Endothelial cell of umbilical vein (primary cell): ENCODE measurements at regions not wholly inside any gene's neighbourhood (a gene's known extent, or its start where the extent isn't known, plus 50 kb on each side); places are given as distances from the start of the nearest gene placed in this dataset.

Experiments
- BruUV-seq: library from RNA; stranded (reverse); fragments of 400-500 nt; replicated peaks from 2 replicates; lab custom pipeline; 2021; lab: Mats Ljungman, UMichigan
- CTCF ChIA-PET: fragments of 300-600, 350-600 bp; sonication (Branson Sonifier 250); formaldehyde crosslinking; loops from one replicate; lab custom pipeline; 2021; ENCODE audit warnings: antibody characterized with exemption, inconsistent platforms; lab: Charles Lee
- POLR2A ChIA-PET: fragments of 300-600, 350-600 bp; sonication (Branson Sonifier 250); formaldehyde crosslinking; loops from one replicate; lab custom pipeline; 2021; ENCODE audit warnings: antibody characterized with exemption, inconsistent platforms; lab: Charles Lee
- DNase-seq: peaks from one replicate; pipeline ENCODE4 v3.0.0-alpha.2; 2011; ENCODE audit warnings: low read depth, low spot score
- FAIRE-seq: peaks from 2 replicates; lab custom pipeline; 2011; peaks lifted over from hg19 to GRCh38; lab: Jason Lieb, UNC
- H2AFZ ChIP-seq: 2 replicates; pipeline ENCODE4 v1.6.0; 2012; ENCODE audit warnings: low read depth, low read length, control low read depth, inconsistent platforms
- H3K27ac ChIP-seq: 2 replicates; pipeline ENCODE4 v1.5.1; 2011; ENCODE audit warnings: low read depth, mild to moderate bottlenecking, control low read depth, low read length, moderate library complexity; ENCODE audit not compliant: insufficient read depth
- H3K27me3 ChIP-seq, 2 experiments: 2 replicates each; pipeline versions ENCODE4 v1.6.0 to v1.6.1; 2011; ENCODE audit warnings: low read length in 2 of 2, mixed read lengths in 1 of 2; ENCODE audit not compliant: control insufficient read depth in 2 of 2, insufficient read depth in 2 of 2
- H3K36me3 ChIP-seq, 2 experiments: 2 replicates in 1 of 2; 3 replicates in 1 of 2; pipeline ENCODE4 v1.5.1; 2011; ENCODE audit warnings: low read length in 2 of 2, mild to moderate bottlenecking in 1 of 2, moderate library complexity in 1 of 2; ENCODE audit not compliant: control insufficient read depth in 2 of 2, insufficient read depth in 2 of 2; ENCODE audit errors: extremely low read depth in 1 of 2
- H3K4me1 ChIP-seq: 3 replicates; pipeline ENCODE4 v1.5.1; 2011; ENCODE audit warnings: mild to moderate bottlenecking, low read length; ENCODE audit not compliant: control insufficient read depth, insufficient read depth; ENCODE audit errors: extremely low read depth
- H3K4me2 ChIP-seq: 2 replicates; pipeline ENCODE4 v1.6.1; 2011; ENCODE audit warnings: low read length, control low read depth, mixed read lengths; ENCODE audit not compliant: insufficient read depth
- H3K4me3 ChIP-seq, 3 experiments: fragments of 200-600 bp in 1 of 3; sonication (generic), shearing (Covaris generic) in 1 of 3; replicated peaks in 1 of 3; 2 replicates each; pipeline ENCODE4 v1.5.1; 2011 to 2016; ENCODE audit warnings: control low read depth in 3 of 3, low read length in 3 of 3, mild to moderate bottlenecking in 2 of 3, inconsistent platforms in 1 of 3, low read depth in 1 of 3, moderate library complexity in 1 of 3; ENCODE audit not compliant: insufficient read depth in 1 of 3
- H3K79me2 ChIP-seq: 2 replicates; pipeline ENCODE4 v1.6.0; 2012; ENCODE audit warnings: low read length, inconsistent platforms; ENCODE audit not compliant: control insufficient read depth, insufficient read depth
- H3K9ac ChIP-seq: replicated peaks from 2 replicates; pipeline ENCODE3; 2011; ENCODE audit warnings: low read length, control low read depth; ENCODE audit not compliant: insufficient read depth; ENCODE audit errors: extremely low read depth
- H3K9me1 ChIP-seq: replicated peaks from 3 replicates; pipeline ENCODE4 v1.6.0; 2011; ENCODE audit warnings: mild to moderate bottlenecking, low read length; ENCODE audit not compliant: control insufficient read depth, insufficient read depth; ENCODE audit errors: extremely low read depth
- H3K9me3 ChIP-seq: replicated peaks from 2 replicates; pipeline ENCODE4 v1.5.1; 2012; ENCODE audit warnings: low read length, inconsistent platforms; ENCODE audit not compliant: control insufficient read depth, insufficient read depth
- H4K20me1 ChIP-seq: replicated peaks from 2 replicates; pipeline ENCODE3; 2011; ENCODE audit warnings: mild to moderate bottlenecking, low read length; ENCODE audit not compliant: control insufficient read depth, insufficient read depth; ENCODE audit errors: extremely low read depth
- EZH2 ChIP-seq: IDR thresholded peaks from 2 replicates; pipeline ENCODE4 v1.6.1; 2012; ENCODE audit warnings: borderline replicate concordance, low read depth, mild to moderate bottlenecking, moderate library complexity, low read length, inconsistent platforms; ENCODE audit not compliant: severe bottlenecking
- FOS ChIP-seq: IDR thresholded peaks from 2 replicates; pipeline ENCODE4 v1.6.1; 2011; ENCODE audit warnings: mild to moderate bottlenecking, low read length, moderate library complexity, borderline replicate concordance; ENCODE audit not compliant: insufficient read depth
- GATA2 ChIP-seq: IDR thresholded peaks from 2 replicates; pipeline ENCODE4 v1.7.0; 2011; ENCODE audit warnings: low read depth, mild to moderate bottlenecking, moderate library complexity, mixed read lengths, low read length; ENCODE audit not compliant: insufficient read length, insufficient read depth
- JUN ChIP-seq: IDR thresholded peaks from 2 replicates; pipeline ENCODE4 v1.6.1; 2011; ENCODE audit warnings: borderline replicate concordance, low read depth; ENCODE audit not compliant: insufficient read length, insufficient read depth
- MYC ChIP-seq: IDR thresholded peaks from one replicate; pipeline ENCODE4 v1.6.1; 2011; ENCODE audit warnings: mild to moderate bottlenecking, low read depth, low read length
- POLR2A ChIP-seq: IDR thresholded peaks from 2 replicates; pipeline ENCODE4 v1.6.1; 2012; ENCODE audit warnings: low read depth, mild to moderate bottlenecking, control low read depth, low read length
- POLR2AphosphoS5 ChIP-seq: IDR thresholded peaks from 2 replicates; pipeline ENCODE4 v1.6.1; 2012; ENCODE audit warnings: low read depth, mild to moderate bottlenecking, control low read depth, low read length, moderate library complexity; ENCODE audit not compliant: insufficient read depth
- dilution Hi-C: fragments of 300-500 bp; cut with MboI; formaldehyde crosslinking; loops from one replicate; pipeline ENCODE4 v1.15.0; 2019; ENCODE audit warnings: low sequenced_read_pairs; ENCODE audit not compliant: extremely low pct_ligation_motif_present
- intact Hi-C: fragments of 100-400 bp; cut with micrococcal nuclease; formaldehyde crosslinking; loops from one replicate; pipeline ENCODE4 v1.10.0; 2022
- TF ChIP-seq, protein P1 (sequence below): IDR thresholded peaks from 2 replicates; pipeline ENCODE4 v1.6.1; 2011; ENCODE audit not compliant: insufficient read depth, insufficient read length
- TF ChIP-seq, protein P2 (sequence below), 2 donors: IDR thresholded peaks; 1 replicate in 1 of 2; 2 replicates in 1 of 2; pipeline ENCODE4 v1.5.1; 2011; ENCODE audit warnings: low read length in 2 of 2, mild to moderate bottlenecking in 2 of 2, moderate library complexity in 2 of 2, control low read depth in 1 of 2, inconsistent platforms in 1 of 2, low read depth in 1 of 2; ENCODE audit not compliant: insufficient read depth in 1 of 2; ENCODE audit errors: extremely low read depth in 1 of 2

DNA sequence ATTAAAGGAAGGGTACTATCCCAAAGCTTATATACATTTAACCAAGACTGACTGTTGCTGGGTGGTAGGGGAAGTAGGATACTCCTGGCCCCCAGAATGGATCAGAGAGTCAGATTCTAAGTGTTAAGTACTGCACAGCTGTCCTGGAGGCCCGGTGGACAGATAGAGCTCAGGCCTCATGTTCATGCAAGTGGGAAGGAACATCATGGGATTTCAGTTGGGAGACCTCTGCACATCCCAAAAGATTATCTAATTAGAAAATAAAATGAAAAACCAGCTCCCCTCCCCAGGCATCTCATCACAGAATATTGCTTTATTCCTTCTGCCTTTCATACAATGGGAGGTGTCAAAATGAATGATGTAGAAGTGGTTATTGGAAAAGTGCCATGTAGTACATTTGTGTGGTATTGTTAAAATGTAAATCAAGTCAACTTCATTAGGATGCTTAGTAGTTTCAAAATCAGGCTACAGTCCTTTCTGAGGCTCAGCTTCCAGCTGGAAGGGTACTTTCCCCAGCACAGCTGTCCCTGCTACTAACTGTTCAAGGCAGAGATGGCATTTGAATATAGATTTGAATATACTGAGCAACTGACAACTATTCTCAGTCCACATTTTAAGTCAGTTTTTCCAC, 82.9 kb downstream of the SLC35B3 start:
- CTCF ChIA-PET, result no interaction called here
- no peak overlapping the region for H3K9ac ChIP-seq
- no TSS peak for BruUV-seq
- H4K20me1 ChIP-seq, result no peaks in the 10 kb centered on the region
- intact Hi-C loops (no loop called here), dilution Hi-C loops (no loop called here)
- FAIRE-seq, result no peak
- POLR2A ChIA-PET, result no interaction called here
- no peak overlapping the region for H3K4me2 ChIP-seq
- DNase-seq, result no peak
- H3K36me3 ChIP-seq, result no peaks in the 10 kb centered on the region
- TF ChIP-seq JUN (no peak), POLR2A (no peak), FOS (no peak), GATA2 (no peak), EZH2 (no peak), MYC (no peak), POLR2AphosphoS5 (no peak)
- TF ChIP-seq, protein P1, sequence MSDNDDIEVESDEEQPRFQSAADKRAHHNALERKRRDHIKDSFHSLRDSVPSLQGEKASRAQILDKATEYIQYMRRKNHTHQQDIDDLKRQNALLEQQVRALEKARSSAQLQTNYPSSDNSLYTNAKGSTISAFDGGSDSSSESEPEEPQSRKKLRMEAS, result no peak
- TF ChIP-seq, protein P2, sequence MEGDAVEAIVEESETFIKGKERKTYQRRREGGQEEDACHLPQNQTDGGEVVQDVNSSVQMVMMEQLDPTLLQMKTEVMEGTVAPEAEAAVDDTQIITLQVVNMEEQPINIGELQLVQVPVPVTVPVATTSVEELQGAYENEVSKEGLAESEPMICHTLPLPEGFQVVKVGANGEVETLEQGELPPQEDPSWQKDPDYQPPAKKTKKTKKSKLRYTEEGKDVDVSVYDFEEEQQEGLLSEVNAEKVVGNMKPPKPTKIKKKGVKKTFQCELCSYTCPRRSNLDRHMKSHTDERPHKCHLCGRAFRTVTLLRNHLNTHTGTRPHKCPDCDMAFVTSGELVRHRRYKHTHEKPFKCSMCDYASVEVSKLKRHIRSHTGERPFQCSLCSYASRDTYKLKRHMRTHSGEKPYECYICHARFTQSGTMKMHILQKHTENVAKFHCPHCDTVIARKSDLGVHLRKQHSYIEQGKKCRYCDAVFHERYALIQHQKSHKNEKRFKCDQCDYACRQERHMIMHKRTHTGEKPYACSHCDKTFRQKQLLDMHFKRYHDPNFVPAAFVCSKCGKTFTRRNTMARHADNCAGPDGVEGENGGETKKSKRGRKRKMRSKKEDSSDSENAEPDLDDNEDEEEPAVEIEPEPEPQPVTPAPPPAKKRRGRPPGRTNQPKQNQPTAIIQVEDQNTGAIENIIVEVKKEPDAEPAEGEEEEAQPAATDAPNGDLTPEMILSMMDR (IDR thresholded peaks at IDR 0.05; ENCODE audit: extremely low read depth in 1 of 2, insufficient read depth in 1 of 2, low read depth in 1 of 2, low read length in 2 of 2), result no peak
- H3K4me1 ChIP-seq, result no peaks in the 10 kb centered on the region
- H3K79me2 ChIP-seq, result no peaks in the 10 kb centered on the region
- no peak overlapping the region for H3K27ac ChIP-seq
- no peaks in the 10 kb centered on the region for H3K27me3 ChIP-seq
- no peaks in the 10 kb centered on the region for H3K9me3 ChIP-seq
- H3K4me3 ChIP-seq, result no peak overlapping the region
- H3K9me1 ChIP-seq, result no peaks in the 10 kb centered on the region
- H2AFZ ChIP-seq, result no peak overlapping the region
